SK-N-MC (cell line): ENCODE measurements at regions not wholly inside any gene's neighbourhood (a gene's known extent, or its start where the extent isn't known, plus 50 kb on each side); places are given as distances from the start of the nearest gene placed in this dataset.

Experiments
- EZH2 ChIP-seq: fragments of 200-600 bp; sonication (generic); IDR thresholded peaks from one replicate; pipeline ENCODE4 v1.6.1; 2017; ENCODE audit warnings: antibody characterized with exemption
- POLR2AphosphoS5 ChIP-seq: IDR thresholded peaks from 2 replicates; pipeline ENCODE4 v1.6.1; 2012; ENCODE audit warnings: mild to moderate bottlenecking, low read depth, low read length, borderline replicate concordance

- no peak for TF ChIP-seq EZH2
- no peak for TF ChIP-seq POLR2AphosphoS5
These were observed 131.1 kb upstream of the SHH start for GRCh38 chr7:155943251-155943899.
